Neural crest cell (in vitro differentiated cells): ENCODE measurements at regions not wholly inside any gene's neighbourhood (a gene's known extent, or its start where the extent isn't known, plus 50 kb on each side); places are given as distances from the start of the nearest gene placed in this dataset.
"Not testable (repeated sequence)": the region's sequence is repeated elsewhere in the genome, so short reads cannot be mapped to it uniquely, and the experiment has no call there.

ENCODE experiments used
- DNase-seq: peaks from one replicate; pipeline ENCODE4 v3.0.0; 2021; ENCODE audit warnings: low read depth, mixed read lengths, low spot score
- H3K27ac Mint-ChIP-seq: one replicate; pipeline ENCODE4 v1.8.0; 2021; ENCODE audit warnings: mild to moderate bottlenecking, mixed read lengths; ENCODE audit not compliant: unreplicated experiment
- H3K27me3 Mint-ChIP-seq: 2 replicates; pipeline ENCODE4 v1.8.0; 2021; ENCODE audit warnings: low read depth, mild to moderate bottlenecking, mixed read lengths
- H3K36me3 Mint-ChIP-seq: 2 replicates; pipeline ENCODE4 v1.8.0; 2021; ENCODE audit warnings: low read depth, mild to moderate bottlenecking, mixed read lengths
- H3K4me1 Mint-ChIP-seq: 2 replicates; pipeline ENCODE4 v1.8.0; 2021; ENCODE audit warnings: mixed read lengths
- H3K4me3 Mint-ChIP-seq: one replicate; pipeline ENCODE4 v1.8.0; 2021; ENCODE audit warnings: mild to moderate bottlenecking, mixed read lengths
- H3K9me3 Mint-ChIP-seq: 2 replicates; pipeline ENCODE4 v1.8.0; 2021; ENCODE audit warnings: mixed read lengths
- TF ChIP-seq, protein P1 (sequence below): fragments of 200-600 bp; sonication (generic); conservative IDR thresholded peaks from 2 replicates; pipeline ENCODE4 v1.5.0; 2021; ENCODE audit warnings: antibody characterized with exemption, mild to moderate bottlenecking

DNA sequence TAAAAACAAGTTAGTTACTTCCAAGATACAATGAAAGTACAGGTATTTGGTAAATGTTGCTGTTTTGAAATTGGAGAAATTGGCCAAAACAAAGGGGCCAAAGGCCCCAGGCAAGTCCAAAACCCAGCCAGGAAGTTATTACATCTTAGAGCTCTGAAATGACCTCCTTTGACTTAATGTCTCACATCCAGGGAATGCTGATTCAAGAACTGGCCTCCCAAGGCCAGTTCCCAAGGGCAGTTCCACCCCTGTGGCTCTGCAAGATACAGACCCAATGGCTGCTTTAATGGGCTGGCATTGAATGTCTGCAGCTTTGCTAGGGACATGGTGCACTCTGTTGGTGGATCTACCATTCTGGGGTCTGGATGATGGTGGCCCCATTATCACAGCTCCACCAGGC is 217.3 kb upstream of the FKBP1C start:
- no peak overlapping the region for H3K27ac Mint-ChIP-seq
- no peaks in the 10 kb centered on the region for H3K4me1 Mint-ChIP-seq
- no peaks in the 10 kb centered on the region for H3K9me3 Mint-ChIP-seq
- no peak for DNase-seq
- TF ChIP-seq, protein P1, sequence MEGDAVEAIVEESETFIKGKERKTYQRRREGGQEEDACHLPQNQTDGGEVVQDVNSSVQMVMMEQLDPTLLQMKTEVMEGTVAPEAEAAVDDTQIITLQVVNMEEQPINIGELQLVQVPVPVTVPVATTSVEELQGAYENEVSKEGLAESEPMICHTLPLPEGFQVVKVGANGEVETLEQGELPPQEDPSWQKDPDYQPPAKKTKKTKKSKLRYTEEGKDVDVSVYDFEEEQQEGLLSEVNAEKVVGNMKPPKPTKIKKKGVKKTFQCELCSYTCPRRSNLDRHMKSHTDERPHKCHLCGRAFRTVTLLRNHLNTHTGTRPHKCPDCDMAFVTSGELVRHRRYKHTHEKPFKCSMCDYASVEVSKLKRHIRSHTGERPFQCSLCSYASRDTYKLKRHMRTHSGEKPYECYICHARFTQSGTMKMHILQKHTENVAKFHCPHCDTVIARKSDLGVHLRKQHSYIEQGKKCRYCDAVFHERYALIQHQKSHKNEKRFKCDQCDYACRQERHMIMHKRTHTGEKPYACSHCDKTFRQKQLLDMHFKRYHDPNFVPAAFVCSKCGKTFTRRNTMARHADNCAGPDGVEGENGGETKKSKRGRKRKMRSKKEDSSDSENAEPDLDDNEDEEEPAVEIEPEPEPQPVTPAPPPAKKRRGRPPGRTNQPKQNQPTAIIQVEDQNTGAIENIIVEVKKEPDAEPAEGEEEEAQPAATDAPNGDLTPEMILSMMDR: no peak
- no peaks in the 10 kb centered on the region for H3K36me3 Mint-ChIP-seq
- no peak overlapping the region for H3K4me3 Mint-ChIP-seq
- H3K27me3 Mint-ChIP-seq: no peaks in the 10 kb centered on the region

DNA sequence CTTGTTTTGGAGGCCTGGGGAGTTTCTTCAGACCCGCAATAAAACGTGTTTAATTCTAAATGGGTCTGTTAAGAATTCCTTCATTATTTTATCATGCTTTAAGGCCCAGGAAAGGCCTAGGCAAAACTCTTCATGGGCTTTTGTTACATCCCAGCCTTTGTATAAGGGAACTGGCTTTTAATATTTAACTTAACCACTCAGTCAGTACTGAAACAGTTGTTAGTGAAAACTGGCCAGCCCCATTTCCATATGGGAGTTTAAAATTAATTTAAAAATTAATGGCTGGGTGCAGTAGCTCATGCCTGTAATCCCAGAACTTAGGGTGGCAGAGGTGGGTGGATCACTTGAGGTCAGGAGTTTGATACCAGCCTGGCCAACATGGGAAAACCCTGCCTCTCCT is 213.2 kb upstream of the FKBP1C start:
- TF ChIP-seq, protein P1: no peak
- H3K27me3 Mint-ChIP-seq: no peaks in the 10 kb centered on the region
- no peak for DNase-seq

DNA sequence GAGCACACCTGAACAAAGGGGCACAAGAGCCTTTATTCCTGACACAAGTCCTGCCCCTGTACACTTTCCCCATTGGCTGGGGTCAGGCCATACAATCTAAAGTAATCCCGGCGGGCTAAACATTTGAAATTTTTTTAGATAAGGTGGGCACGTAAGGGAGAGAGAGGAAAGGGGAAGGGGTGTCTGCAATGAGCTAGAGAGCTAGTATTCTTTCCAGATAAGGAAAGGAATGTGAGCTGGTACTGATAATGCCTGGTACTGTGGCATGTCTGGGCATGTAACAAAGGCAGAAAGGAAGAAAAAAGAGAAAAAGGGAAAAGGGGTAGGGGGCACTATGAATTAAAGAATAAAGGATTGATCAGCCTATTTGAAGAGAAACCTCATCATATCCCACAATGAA is 212.0 kb upstream of the FKBP1C start:
- not testable (repeated sequence) for H3K9me3 Mint-ChIP-seq, H3K4me3 Mint-ChIP-seq, DNase-seq, H3K27me3 Mint-ChIP-seq, H3K4me1 Mint-ChIP-seq, H3K36me3 Mint-ChIP-seq
- peak overlapping the region; percentile 30 for H3K27ac Mint-ChIP-seq

More for the DNA sequence above, 213.2 kb upstream of the FKBP1C start:
- peaks cover 7% of the 10 kb centered on the region for H3K4me1 Mint-ChIP-seq
- H3K4me3 Mint-ChIP-seq: no peak overlapping the region
- no peak overlapping the region for H3K27ac Mint-ChIP-seq
- H3K9me3 Mint-ChIP-seq: no peaks in the 10 kb centered on the region
- no peaks in the 10 kb centered on the region for H3K36me3 Mint-ChIP-seq

DNA sequence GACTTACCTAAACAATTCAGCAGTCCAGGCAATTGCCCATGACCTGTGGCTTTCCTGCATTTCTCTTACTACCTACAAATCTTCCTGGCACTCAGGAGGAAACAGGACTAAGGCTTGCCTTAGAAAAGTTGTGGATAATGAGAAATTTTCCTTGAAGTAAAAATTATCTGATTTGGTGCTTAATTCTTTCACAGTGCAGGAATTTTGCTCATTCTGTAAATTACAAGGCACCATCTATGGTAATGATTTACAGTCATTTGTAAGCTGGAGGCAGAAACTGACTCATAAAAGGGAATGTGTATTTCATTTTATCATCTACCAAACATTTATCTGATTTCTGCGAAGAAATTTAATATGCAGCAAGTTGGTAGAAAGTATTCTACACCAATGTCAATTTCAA is 211.5 kb upstream of the FKBP1C start:
- no peaks in the 10 kb centered on the region for H3K36me3 Mint-ChIP-seq

DNA sequence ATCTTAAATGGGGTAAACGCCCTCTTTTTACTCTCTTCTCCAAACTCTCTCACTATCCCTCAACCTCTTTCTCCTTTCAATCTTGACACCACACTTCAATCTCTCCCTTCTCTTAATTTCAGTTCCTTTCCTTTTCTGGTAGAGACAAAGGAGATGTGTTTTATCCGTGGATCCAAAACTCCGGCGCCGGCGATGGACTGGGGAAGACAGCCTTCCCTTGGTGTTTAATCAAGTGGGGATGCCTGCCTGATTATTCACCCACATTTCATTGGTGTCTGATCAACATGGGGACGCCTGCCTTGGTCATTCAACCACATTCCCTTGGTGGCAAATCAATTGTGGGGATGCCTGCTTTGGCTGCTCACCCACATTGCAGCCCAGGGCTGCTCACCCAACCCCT is 205.3 kb upstream of the FKBP1C start:
- not testable (repeated sequence) for H3K27me3 Mint-ChIP-seq, H3K4me1 Mint-ChIP-seq, H3K27ac Mint-ChIP-seq

More for the DNA sequence above, 211.5 kb upstream of the FKBP1C start:
- TF ChIP-seq, protein P1: no peak
- no peaks in the 10 kb centered on the region for H3K9me3 Mint-ChIP-seq
- H3K27me3 Mint-ChIP-seq: no peaks in the 10 kb centered on the region
- H3K4me3 Mint-ChIP-seq: no peak overlapping the region
- no peak overlapping the region for H3K27ac Mint-ChIP-seq
- no peak for DNase-seq
- peaks cover 7% of the 10 kb centered on the region for H3K4me1 Mint-ChIP-seq

DNA sequence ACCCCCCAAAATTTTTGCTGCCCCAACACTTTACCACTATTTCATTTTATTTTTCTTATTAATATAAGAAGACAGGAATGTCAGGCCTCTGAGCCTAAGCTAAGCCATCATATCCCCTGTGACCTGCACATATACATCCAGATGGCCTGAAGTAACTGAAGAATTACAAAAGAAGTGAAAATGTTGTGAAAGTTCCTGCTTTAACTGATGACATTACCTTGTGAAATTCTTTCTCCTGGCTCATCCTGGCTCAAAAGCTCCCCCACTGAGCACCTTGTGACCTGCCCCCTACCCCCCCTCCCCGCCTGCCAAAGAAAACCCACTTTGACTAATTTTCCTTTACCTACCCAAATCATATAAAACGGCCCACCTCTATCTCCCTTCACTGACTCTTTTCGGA is 200.3 kb upstream of the FKBP1C start:
- not testable (repeated sequence) for H3K9me3 Mint-ChIP-seq, H3K27me3 Mint-ChIP-seq, H3K27ac Mint-ChIP-seq, DNase-seq, H3K36me3 Mint-ChIP-seq, H3K4me1 Mint-ChIP-seq, H3K4me3 Mint-ChIP-seq

More for the DNA sequence above, 205.3 kb upstream of the FKBP1C start:
- H3K9me3 Mint-ChIP-seq, DNase-seq, H3K36me3 Mint-ChIP-seq, H3K4me3 Mint-ChIP-seq: not testable (repeated sequence)

DNA sequence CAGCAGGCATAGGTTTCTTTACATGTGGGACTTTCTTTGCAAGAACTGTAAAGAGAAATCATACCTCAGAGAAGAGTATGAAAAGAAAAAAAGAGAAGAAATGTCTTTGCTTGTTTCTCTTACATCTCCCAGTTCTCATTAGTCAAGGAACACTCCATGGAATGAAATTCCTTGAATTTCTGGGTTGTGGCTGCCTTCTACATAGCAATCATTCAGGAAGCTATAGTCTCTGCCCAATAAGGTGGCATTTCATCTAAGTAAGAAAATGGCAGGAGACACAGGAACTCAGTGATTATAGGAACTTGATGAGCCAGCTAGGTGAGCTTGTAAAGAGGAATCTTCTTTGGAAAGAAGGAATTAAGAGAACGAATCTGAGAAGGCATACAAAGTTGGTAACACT is 197.0 kb upstream of the FKBP1C start:
- H3K27ac Mint-ChIP-seq: no peak overlapping the region
- no peaks in the 10 kb centered on the region for H3K9me3 Mint-ChIP-seq
- no peak overlapping the region for H3K4me3 Mint-ChIP-seq
- no peaks in the 10 kb centered on the region for H3K27me3 Mint-ChIP-seq
- no peaks in the 10 kb centered on the region for H3K4me1 Mint-ChIP-seq
- TF ChIP-seq, protein P1: no peak
- no peaks in the 10 kb centered on the region for H3K36me3 Mint-ChIP-seq
- no peak for DNase-seq
